Heart right ventricle (tissue), 16 donors: ENCODE measurements at regions not wholly inside any gene's neighbourhood (a gene's known extent, or its start where the extent isn't known, plus 50 kb on each side); places are given as distances from the start of the nearest gene placed in this dataset.

Experiments
- ATAC-seq, 8 donors: fragments of 200-7000 bp; cut with Tn5 transposase; one replicate each; pipeline ENCODE4 v1.9.1; 2020; ENCODE audit warnings: mild to moderate bottlenecking in 8 of 8, moderate library complexity in 8 of 8, moderate number of reproducible peaks in 1 of 8
- DNase-seq, 2 donors: peaks; one replicate each; pipeline ENCODE4 v3.0.0-alpha.2; 2020
- H3K27ac ChIP-seq, 10 donors: fragments of 200-600 bp; sonication (generic) in 2 of 10; one replicate each; pipeline versions ENCODE4 v1.5.0 to v1.8.0; 2020 to 2022; ENCODE audit warnings: mild to moderate bottlenecking in 3 of 10
- H3K27me3 ChIP-seq, 7 donors: fragments of 200-600 bp; one replicate each; pipeline ENCODE4 v1.8.0; 2021 to 2022; ENCODE audit warnings: mild to moderate bottlenecking in 2 of 7
- H3K36me3 ChIP-seq, 9 donors: fragments of 200-600 bp; sonication (generic) in 1 of 9; one replicate each; pipeline versions ENCODE4 v1.5.0 to v1.8.0; 2020 to 2022; ENCODE audit warnings: mild to moderate bottlenecking in 2 of 9
- H3K4me1 ChIP-seq, 9 donors: fragments of 200-600 bp; sonication (generic) in 1 of 9; one replicate each; pipeline versions ENCODE4 v1.5.0 to v1.8.0; 2020 to 2022; ENCODE audit warnings: mild to moderate bottlenecking in 4 of 9
- H3K4me3 ChIP-seq, 10 donors: fragments of 200-600 bp; sonication (generic) in 2 of 10; one replicate each; pipeline versions ENCODE4 v1.5.0 to v1.8.0; 2020 to 2022; ENCODE audit warnings: mild to moderate bottlenecking in 7 of 10, moderate library complexity in 2 of 10
- H3K9me3 ChIP-seq, 11 donors: fragments of 200-600 bp in 10 of 11; sonication (generic) in 2 of 11; one replicate each; pipeline versions ENCODE4 v1.5.0 to v1.8.0; 2013 to 2022; ENCODE audit warnings: mild to moderate bottlenecking in 2 of 11, control low read depth in 1 of 11, moderate library complexity in 1 of 11
- WGBS, 2 donors: extraction: QIAGEN DNeasy Blood & Tissue Kit; methylation state at CpG; one replicate each; pipeline ENCODE4 v1.1.7; 2013; ENCODE audit warnings: inconsistent platforms in 1 of 2; 5-methylcytosine and 5-hydroxymethylcytosine counted together
- intact Hi-C, 10 donors: fragments of 100-400 bp; cut with DNase I; formaldehyde crosslinking; loops; one replicate each; pipeline versions ENCODE4 v1.11.1 to v1.14.2; 2022
- TF ChIP-seq, protein P1 (sequence below), 9 donors: fragments of 200-600 bp; sonication (generic) in 2 of 9; IDR thresholded peaks; one replicate each; pipeline versions ENCODE4 v1.5.0 to v1.8.0; 2021 to 2022; ENCODE audit warnings: antibody characterized with exemption in 9 of 9, mild to moderate bottlenecking in 5 of 9, moderate library complexity in 1 of 9
- donor health status: Arrhythmogenic right ventricular cardiomyopathy.
- donor health status: ischemic (EF 13 %, LVEDD 7.1; RV severe dilation, severe dysfunction).
- donor health status: healthy with polysubstance abuse.
- donor health status: DM: no; HTN: yes; CAD: no.
- donor health status: DM: no; HTN: no; CAD: no.
- donor health status: ischemic (EF 25% LVEDD 6.9; RV normal size, moderate dysfunction).
- donor health status: ischemic (EF 25% LVEDD 5.7; RV mildly dilated, moderate dysfunction).
- donor health status: healthy.
- donor health status: DM: yes; HTN: yes; CAD: no.
- donor health status: Ischemic cardiomyopathy.
- donor health status: ischemic (EF 35%, LVEDD 5.7; RV mildly dilated, moderate dysfunction).
- donor health status: nonischemic (EF 11% LVEDD 7.7; RV severe dilation, severe dysfunction).
- donor health status: DM: yes; HTN: yes; CAD: no.
- donor health status: PGD.
- donor health status: ischemic (EF 29% LVEDD 5.4; RV normal size, mild dysfunction).
- donor health status: nonischemic (EF 23%, LVEDD 6.1; RV moderate dilation, normal function).

DNA sequence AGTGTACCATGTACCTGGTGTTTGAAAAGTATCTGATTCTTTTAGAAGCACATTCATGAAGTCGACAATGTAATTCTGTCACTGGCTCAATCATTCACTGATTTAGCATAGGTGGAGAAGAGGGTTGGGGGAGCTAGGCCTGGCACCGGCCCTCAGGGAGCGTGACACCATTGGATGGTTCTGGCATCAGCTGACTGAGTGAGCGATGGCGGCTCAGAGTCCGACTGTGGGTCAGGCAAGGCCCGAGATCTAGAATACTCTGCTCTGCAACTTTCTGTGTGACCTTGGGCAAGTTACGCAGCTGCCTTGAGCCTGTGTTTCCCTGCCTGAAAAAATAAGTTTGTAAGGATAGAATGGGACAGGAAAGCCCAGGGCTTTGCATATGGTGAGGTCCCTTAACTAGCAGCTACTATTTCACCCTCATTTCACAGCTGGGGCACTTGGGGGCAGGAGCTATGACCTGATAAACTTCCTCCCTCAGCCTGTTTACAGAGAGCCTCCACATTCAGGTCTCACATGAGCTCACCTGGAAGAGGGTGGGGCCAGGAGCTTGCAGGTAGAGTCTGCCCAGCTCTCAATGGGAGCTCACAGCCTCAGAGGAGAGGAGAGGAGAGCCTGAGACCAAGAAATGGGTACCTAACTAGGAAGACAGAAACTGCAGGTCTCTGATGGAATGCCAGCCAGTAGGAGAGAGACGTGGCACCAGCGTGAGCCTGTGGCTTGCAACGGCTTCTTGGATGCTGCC is 153.7 kb upstream of the TLE3 start:
- Histone ChIP-seq H3K27ac (no peak overlapping the region), H3K36me3 (no peaks in the 10 kb centered on the region), H3K4me1 (peaks cover 0 to 15% (median 0%) of the 10 kb centered on the region in 9 donors), H3K27me3 (peaks cover 0 to 18% (median 0%) of the 10 kb centered on the region in 7 donors), H3K9me3 (no peaks in the 10 kb centered on the region), H3K4me3 (no peak overlapping the region)
- WGBS, 2 donors = 95 to 96% methylated on average over 11 of the region's 11 CpGs
- intact Hi-C loops = no loop called here
- DNase-seq (no peak), ATAC-seq (no peak)
- TF ChIP-seq, protein P1, sequence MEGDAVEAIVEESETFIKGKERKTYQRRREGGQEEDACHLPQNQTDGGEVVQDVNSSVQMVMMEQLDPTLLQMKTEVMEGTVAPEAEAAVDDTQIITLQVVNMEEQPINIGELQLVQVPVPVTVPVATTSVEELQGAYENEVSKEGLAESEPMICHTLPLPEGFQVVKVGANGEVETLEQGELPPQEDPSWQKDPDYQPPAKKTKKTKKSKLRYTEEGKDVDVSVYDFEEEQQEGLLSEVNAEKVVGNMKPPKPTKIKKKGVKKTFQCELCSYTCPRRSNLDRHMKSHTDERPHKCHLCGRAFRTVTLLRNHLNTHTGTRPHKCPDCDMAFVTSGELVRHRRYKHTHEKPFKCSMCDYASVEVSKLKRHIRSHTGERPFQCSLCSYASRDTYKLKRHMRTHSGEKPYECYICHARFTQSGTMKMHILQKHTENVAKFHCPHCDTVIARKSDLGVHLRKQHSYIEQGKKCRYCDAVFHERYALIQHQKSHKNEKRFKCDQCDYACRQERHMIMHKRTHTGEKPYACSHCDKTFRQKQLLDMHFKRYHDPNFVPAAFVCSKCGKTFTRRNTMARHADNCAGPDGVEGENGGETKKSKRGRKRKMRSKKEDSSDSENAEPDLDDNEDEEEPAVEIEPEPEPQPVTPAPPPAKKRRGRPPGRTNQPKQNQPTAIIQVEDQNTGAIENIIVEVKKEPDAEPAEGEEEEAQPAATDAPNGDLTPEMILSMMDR (IDR thresholded peaks at IDR 0.05) = no peak

DNA sequence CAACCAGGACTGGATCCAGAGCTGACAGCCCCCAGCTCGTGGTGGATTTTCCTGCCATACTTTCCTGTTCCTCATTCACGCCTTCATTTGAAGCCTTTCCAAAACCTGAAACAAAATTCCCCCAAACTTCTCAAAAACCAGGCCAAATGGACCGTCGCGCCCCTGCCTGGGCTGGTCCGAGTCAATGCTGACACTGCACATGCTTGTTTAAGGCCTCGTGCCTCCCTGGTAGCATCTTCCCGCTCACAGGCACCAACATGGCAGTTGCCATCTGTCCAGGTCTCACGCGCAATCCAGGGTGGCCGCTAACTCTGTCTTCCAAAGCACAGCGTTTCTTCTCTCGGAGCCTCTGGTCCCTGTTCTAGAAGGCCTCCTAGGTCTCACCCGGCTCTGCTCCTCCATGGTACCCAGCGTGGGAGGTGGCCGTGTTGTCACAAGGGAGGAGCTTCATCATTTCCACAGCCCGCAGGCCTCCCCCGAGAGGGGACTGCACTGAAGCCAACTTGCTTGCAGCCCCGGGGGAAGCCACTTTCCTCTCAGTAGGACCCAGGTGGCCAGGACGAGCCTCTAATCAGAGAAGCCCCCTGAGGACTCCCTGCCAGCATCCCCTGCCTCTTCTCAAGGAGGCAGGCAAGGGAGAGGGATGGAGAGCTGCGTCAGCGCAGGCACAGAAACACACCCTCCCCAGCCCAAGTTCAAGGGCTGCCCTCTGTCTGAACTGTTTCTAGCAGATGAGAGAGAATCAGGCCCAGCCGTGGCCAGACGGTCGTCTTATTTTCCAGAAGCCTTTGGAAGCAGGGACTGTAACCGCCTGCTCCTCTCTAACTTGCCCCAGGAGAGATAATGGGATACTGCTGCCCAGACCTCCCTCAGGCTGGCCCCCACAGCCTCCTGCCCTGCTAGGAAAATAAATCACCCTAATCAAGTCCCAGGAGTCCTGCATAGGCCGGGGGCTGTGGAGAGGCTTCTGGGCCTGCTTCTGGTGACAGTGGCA is 152.8 kb upstream of the TLE3 start:
- 84% methylated on average over 27 of the region's 27 CpGs for WGBS, 2 donors
- TF ChIP-seq, protein P1 (IDR thresholded peaks at IDR 0.05) = no peak
- peaks cover 0 to 24% (median 0%) of the 10 kb centered on the region in 9 donors for H3K4me1 ChIP-seq
- DNase-seq (no peak), ATAC-seq (peak in 1 of 8 donors; percentile 37)
- peaks cover 0 to 9% (median 0%) of the 10 kb centered on the region in 7 donors for H3K27me3 ChIP-seq
- intact Hi-C loops = no loop called here
- H3K27ac ChIP-seq = no peak overlapping the region
- no peaks in the 10 kb centered on the region for H3K9me3 ChIP-seq
- no peaks in the 10 kb centered on the region for H3K36me3 ChIP-seq
- H3K4me3 ChIP-seq = no peak overlapping the region

DNA sequence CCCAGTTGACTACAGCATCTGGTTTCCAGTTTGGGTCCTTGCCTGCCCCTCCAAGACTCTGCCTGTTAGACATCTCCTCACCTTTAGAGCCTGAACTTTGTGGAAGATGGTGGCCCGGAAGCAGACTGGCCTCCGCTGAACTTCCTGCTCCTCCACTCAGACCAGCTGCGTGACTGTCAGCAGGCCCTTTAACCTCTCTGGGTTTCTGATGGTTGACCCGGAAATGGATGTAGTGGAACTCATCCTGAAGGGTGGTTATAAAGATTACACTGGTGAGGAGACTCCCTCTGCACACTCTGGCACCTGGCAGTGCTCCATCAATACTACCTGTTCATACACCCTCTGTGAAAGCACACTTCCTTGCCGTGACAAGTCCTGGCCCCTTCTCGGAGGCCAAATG is 151.9 kb upstream of the TLE3 start:
- TF ChIP-seq, protein P1 (IDR thresholded peaks at IDR 0.05) = no peak
- peaks cover 0 to 3% (median 0%) of the 10 kb centered on the region in 7 donors for H3K27me3 ChIP-seq
- no peak overlapping the region for H3K27ac ChIP-seq
- no peak for ATAC-seq
- no peak for DNase-seq
- WGBS, 2 donors = 76 to 86% methylated on average over 6 of the region's 6 CpGs
- no peaks in the 10 kb centered on the region for H3K36me3 ChIP-seq
- intact Hi-C loops = no loop called here
- no peaks in the 10 kb centered on the region for H3K9me3 ChIP-seq
- no peak overlapping the region for H3K4me3 ChIP-seq
- H3K4me1 ChIP-seq = peaks cover 0 to 26% (median 0%) of the 10 kb centered on the region in 9 donors
